Upper lobe of left lung (tissue), 6 donors: ENCODE measurements at regions not wholly inside any gene's neighbourhood (a gene's known extent, or its start where the extent isn't known, plus 50 kb on each side); places are given as distances from the start of the nearest gene placed in this dataset.
A peak's percentile ranks its signal among the peaks of the same experiment; 100 is the strongest.

Source experiments
- ATAC-seq, 2 donors: fragments of 200-7000 bp; cut with Tn5 transposase; one replicate each; pipeline ENCODE4 v1.9.1; 2022; ENCODE audit warnings: mild to moderate bottlenecking in 2 of 2, moderate library complexity in 2 of 2; ENCODE audit not compliant: low FRiP score in 2 of 2
- DNase-seq, 2 donors: peaks; one replicate each; pipeline ENCODE4 v3.0.0-alpha.2; 2019 to 2020
- H3K27ac ChIP-seq, 4 donors: fragments of 200-600 bp; sonication (generic); one replicate each; pipeline ENCODE4 v1.5.1; 2016 to 2019
- H3K27me3 ChIP-seq, 4 donors: fragments of 200-600 bp; sonication (generic); one replicate each; pipeline ENCODE4 v1.5.1; 2017 to 2019
- H3K36me3 ChIP-seq, 4 donors: fragments of 200-600 bp; sonication (generic); one replicate each; pipeline ENCODE4 v1.5.1; 2016 to 2019
- H3K4me1 ChIP-seq, 4 donors: fragments of 200-600 bp; sonication (generic); one replicate each; pipeline ENCODE4 v1.5.1; 2018 to 2019
- H3K4me3 ChIP-seq, 4 donors: fragments of 200-600 bp; sonication (generic); one replicate each; pipeline ENCODE4 v1.5.1; 2017 to 2019; ENCODE audit warnings: mild to moderate bottlenecking in 2 of 4, moderate library complexity in 1 of 4
- H3K9me3 ChIP-seq, 4 donors: fragments of 200-600 bp; sonication (generic); one replicate each; pipeline ENCODE4 v1.5.1; 2018 to 2019
- CTCF ChIP-seq, 6 experiments: fragments of 450-650 bp in 4 of 6; fragments of 200-600 bp in 2 of 6; sonication (generic) in 2 of 6; IDR thresholded peaks; one replicate each; pipeline ENCODE4 v1.5.1; 2016 to 2019; ENCODE audit warnings: antibody characterized with exemption in 6 of 6
- EP300 ChIP-seq, 4 donors: sonication (generic); formaldehyde crosslinking; IDR thresholded peaks; one replicate each; pipeline ENCODE4 v1.5.1; 2017; ENCODE audit warnings: antibody characterized with exemption in 4 of 4, control low read depth in 2 of 4
- POLR2A ChIP-seq, 4 donors: fragments of 450-650 bp; IDR thresholded peaks; one replicate each; pipeline ENCODE4 v1.5.1; 2016 to 2017; ENCODE audit warnings: antibody characterized with exemption in 4 of 4, mild to moderate bottlenecking in 2 of 4
- POLR2AphosphoS5 ChIP-seq, 2 donors: sonication (generic); formaldehyde crosslinking; IDR thresholded peaks; one replicate each; pipeline ENCODE4 v1.5.1; 2017; ENCODE audit warnings: antibody characterized with exemption in 2 of 2
- WGBS, 2 donors: methylation state at CpG; one replicate each; pipeline ENCODE4 v1.1.5; 2017 to 2018; 5-methylcytosine and 5-hydroxymethylcytosine counted together
- donor health status: DM: no; HTN: no; CAD: no; lungs with moderate emphysema.
- donor health status: DM: no; HTN: yes; CAD: no; lungs with severe emphysema.

- WGBS, 2 donors = 74 to 77% methylated on average over 7 of the region's 7 CpGs
- no peaks in the 10 kb centered on the region for H3K27me3 ChIP-seq
- H3K9me3 ChIP-seq = no peaks in the 10 kb centered on the region
- H3K27ac ChIP-seq = no peak overlapping the region
- H3K4me3 ChIP-seq = no peak overlapping the region
- H3K36me3 ChIP-seq = no peaks in the 10 kb centered on the region
- TF ChIP-seq POLR2AphosphoS5 (IDR thresholded peaks at IDR 0.05) (no peak), POLR2A (IDR thresholded peaks at IDR 0.05) (no peak), CTCF (IDR thresholded peaks at IDR 0.05) (no peak), EP300 (IDR thresholded peaks at IDR 0.05) (no peak)
- no peaks in the 10 kb centered on the region for H3K4me1 ChIP-seq
- no peak for ATAC-seq
- no peak for DNase-seq
Measured at GRCh38 chr22:27186643-27187042, 529.3 kb downstream of the MIAT start.

- no peaks in the 10 kb centered on the region for H3K9me3 ChIP-seq
- H3K4me1 ChIP-seq = no peaks in the 10 kb centered on the region
- 63 to 75% methylated on average over 14 to 17 of the region's 17 CpGs for WGBS, 2 donors
- no peak overlapping the region for H3K27ac ChIP-seq
- no peaks in the 10 kb centered on the region for H3K27me3 ChIP-seq
- DNase-seq (peak in 1 of 2 donors; percentile 26), ATAC-seq (peak in 1 of 2 donors; percentile 41)
- TF ChIP-seq EP300 (IDR thresholded peaks at IDR 0.05) (no peak), POLR2AphosphoS5 (IDR thresholded peaks at IDR 0.05) (no peak), POLR2A (IDR thresholded peaks at IDR 0.05) (no peak), CTCF (IDR thresholded peaks at IDR 0.05) (no peak)
- no peak overlapping the region for H3K4me3 ChIP-seq
- no peaks in the 10 kb centered on the region for H3K36me3 ChIP-seq
Measured at GRCh38 chr22:27192135-27192829, 534.9 kb downstream of the MIAT start.

- Histone ChIP-seq H3K9me3 (peaks cover 0 to 3% (median 0%) of the 10 kb centered on the region in 4 donors), H3K36me3 (no peaks in the 10 kb centered on the region), H3K27ac (no peak overlapping the region), H3K27me3 (no peaks in the 10 kb centered on the region), H3K4me3 (no peak overlapping the region), H3K4me1 (no peaks in the 10 kb centered on the region)
- no peak for DNase-seq
- no peak for TF ChIP-seq POLR2A (IDR thresholded peaks at IDR 0.05)
- no peak for TF ChIP-seq EP300 (IDR thresholded peaks at IDR 0.05)
- no peak for TF ChIP-seq CTCF (IDR thresholded peaks at IDR 0.05)
- TF ChIP-seq POLR2AphosphoS5 (IDR thresholded peaks at IDR 0.05) = no peak
- no peak for ATAC-seq
- WGBS, 2 donors = 86% methylated on average over 6 of the region's 6 CpGs
Measured at GRCh38 chr22:27193215-27193614, 535.8 kb downstream of the MIAT start.

GRCh38 chr22:27193636-27194035 lies 536.2 kb downstream of the MIAT start:
- no peak for DNase-seq
- H3K36me3 ChIP-seq = no peaks in the 10 kb centered on the region
- H3K9me3 ChIP-seq = peaks cover 0 to 3% (median 0%) of the 10 kb centered on the region in 4 donors
- ATAC-seq = no peak
- H3K4me1 ChIP-seq = no peaks in the 10 kb centered on the region
- no peaks in the 10 kb centered on the region for H3K27me3 ChIP-seq
- 84% methylated on average over 2 of the region's 2 CpGs for WGBS, 2 donors
- TF ChIP-seq CTCF (IDR thresholded peaks at IDR 0.05) (no peak), POLR2AphosphoS5 (IDR thresholded peaks at IDR 0.05) (no peak), POLR2A (IDR thresholded peaks at IDR 0.05) (no peak), EP300 (IDR thresholded peaks at IDR 0.05) (no peak)
- H3K27ac ChIP-seq = no peak overlapping the region
- H3K4me3 ChIP-seq = no peak overlapping the region
